ENCODE measurements at regions not wholly inside any gene's neighbourhood (a gene's known extent, or its start where the extent isn't known, plus 50 kb on each side); places are given as distances from the start of the nearest gene placed in this dataset.
"Not testable (repeated sequence)": the region's sequence is repeated elsewhere in the genome, so short reads cannot be mapped to it uniquely, and the experiment has no call there.

DNA sequence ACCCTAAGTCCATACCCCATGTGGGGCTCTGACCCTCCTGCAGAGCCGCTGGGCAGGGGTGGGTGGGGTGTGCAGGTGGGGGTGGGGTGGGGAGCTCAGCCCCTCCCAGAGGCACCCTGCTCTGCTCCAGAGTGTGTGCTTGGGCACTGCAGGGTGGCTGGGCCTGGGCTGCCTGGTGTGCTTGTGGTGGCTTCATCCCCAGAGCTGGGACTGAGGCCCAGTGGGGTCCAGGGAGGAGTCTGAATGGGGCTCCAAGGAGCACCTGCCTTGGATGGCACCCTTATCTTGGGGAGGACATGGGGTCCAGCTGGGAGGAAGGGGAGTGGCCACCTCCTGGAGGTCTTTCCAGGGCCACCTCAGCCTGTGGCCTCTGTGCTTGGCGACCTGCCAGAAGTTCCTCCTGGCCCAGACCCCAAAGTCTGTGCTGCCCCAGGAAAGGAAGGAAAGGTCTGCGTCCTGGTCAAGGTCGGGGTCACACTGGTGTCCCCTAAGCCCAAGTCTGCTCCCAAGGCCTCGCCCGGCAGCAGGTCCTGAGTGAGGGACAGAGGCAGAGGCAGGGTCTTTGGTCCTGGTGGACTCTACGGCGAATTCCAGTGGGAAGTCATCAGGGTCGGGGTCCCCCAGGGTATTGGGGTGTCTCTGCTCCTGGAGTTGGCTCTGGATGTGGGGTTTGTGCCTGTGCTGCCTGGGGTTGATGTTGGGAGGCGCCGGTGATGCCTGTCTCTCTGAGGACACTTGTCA is 373.4 kb downstream of the TMEM121 start:
- TF ChIP-seq, protein P1, sequence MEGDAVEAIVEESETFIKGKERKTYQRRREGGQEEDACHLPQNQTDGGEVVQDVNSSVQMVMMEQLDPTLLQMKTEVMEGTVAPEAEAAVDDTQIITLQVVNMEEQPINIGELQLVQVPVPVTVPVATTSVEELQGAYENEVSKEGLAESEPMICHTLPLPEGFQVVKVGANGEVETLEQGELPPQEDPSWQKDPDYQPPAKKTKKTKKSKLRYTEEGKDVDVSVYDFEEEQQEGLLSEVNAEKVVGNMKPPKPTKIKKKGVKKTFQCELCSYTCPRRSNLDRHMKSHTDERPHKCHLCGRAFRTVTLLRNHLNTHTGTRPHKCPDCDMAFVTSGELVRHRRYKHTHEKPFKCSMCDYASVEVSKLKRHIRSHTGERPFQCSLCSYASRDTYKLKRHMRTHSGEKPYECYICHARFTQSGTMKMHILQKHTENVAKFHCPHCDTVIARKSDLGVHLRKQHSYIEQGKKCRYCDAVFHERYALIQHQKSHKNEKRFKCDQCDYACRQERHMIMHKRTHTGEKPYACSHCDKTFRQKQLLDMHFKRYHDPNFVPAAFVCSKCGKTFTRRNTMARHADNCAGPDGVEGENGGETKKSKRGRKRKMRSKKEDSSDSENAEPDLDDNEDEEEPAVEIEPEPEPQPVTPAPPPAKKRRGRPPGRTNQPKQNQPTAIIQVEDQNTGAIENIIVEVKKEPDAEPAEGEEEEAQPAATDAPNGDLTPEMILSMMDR (IDR thresholded peaks at IDR 0.05; ENCODE audit: insufficient read depth, missing control alignments) = no peak
- FAIRE-seq (no peak), DNase-seq (ENCODE audit: insufficient read length, low spot score) (no peak)

DNA sequence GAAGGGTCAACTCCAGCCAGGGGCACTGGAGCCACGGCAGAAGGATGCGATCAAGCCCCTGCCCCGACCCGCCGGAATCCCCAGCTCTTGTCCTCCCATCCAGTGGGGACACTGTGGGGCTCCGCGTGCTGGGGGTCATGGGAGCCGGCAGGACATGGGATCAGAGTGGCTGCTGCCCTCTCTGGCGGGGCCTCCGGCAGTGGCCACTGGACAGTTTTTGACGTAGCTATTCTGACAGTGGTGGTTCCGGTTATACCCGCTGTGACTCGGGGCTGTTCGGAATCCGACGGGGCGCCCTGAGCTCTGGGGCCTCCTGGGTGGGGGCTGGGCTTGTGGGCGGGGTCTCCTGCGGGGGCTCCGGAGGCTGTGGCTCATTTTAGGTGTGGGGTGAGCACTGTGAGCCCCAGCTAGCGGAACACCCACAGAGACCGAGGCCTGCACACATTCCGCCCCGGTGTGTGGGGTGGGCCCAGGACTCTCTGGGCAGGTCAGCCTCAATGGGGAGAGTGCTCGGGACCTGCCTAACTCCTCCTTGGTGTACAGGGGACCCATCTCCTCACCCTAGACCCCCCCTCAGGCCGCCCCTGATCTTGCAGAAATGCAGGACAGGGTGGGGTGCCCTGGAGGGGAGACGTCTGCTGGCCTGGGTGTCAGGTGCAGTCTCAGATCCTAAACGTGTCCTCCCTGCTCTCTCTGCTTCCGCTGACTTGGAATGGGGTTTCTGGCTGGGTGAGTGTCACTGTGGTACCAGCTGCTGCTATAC is 374.2 kb downstream of the TMEM121 start:
- no peak for FAIRE-seq
- TF ChIP-seq, protein P1 (IDR thresholded peaks at IDR 0.05; ENCODE audit: insufficient read depth, missing control alignments) = no peak
- no peak for DNase-seq (ENCODE audit: insufficient read length, low spot score)

DNA sequence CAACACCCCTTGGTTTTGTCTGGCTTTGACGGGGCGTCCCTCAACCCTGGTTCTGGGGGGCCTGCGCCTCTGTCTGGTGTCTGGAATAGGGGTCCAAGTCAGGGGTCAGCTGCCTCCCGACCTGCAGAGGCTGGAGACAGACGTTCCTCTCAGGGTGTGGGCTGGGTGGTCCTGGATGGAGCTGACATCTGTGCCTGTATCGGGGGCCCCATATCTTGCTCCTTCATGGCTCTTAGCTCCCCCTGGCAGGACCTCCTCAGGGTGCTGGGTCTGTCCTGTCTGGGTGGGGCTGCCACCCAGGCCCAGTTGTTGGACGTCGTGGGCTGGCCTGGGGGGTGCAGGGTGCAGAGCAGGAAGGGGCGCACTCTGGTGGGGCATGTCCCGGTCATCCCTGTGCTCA is 374.8 kb downstream of the TMEM121 start:
- DNase-seq (ENCODE audit: insufficient read length, low spot score) = no peak
- TF ChIP-seq, protein P1 (IDR thresholded peaks at IDR 0.05; ENCODE audit: insufficient read depth, missing control alignments) = no peak
- FAIRE-seq = no peak

DNA sequence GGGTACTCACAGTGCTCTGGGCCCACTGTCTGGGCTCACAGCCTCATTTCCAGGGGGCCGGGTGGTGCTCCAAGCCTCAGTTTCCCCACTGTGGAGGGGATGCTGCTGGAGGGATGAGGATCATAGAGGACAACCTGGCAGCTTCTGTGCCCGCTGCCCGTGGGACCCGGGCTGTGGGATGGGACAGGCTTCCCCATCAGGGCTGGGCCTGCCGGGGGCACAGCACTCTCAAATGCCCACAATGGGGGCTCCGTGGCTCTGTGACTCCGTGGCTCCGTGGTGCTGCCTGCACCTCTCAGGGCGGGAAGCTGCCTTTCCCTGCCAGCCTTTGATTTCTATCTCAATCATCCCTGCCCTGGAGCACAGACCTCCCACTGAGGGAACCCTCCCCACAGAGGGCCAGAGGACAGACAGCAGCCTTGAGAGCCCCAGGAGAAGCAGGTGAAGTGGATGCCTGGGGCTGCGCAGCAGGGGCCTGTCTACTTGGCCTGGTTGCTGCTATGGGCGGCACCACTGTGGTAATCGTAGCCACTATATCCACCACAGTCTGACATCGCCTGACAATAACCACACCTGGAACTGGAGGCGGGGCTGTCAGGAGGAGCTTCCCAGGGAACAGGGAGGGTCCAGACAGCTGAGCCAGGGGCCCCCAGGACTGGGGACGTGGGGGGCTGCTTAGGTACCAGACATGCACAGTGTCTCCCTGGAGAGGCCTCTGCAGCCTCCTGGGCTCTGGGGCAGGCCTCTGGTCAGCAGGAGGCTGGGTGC is 375.9 kb downstream of the TMEM121 start:
- TF ChIP-seq, protein P1 (IDR thresholded peaks at IDR 0.05; ENCODE audit: insufficient read depth, missing control alignments) = no peak
- FAIRE-seq (no peak), DNase-seq (ENCODE audit: insufficient read length, low spot score) (no peak)

DNA sequence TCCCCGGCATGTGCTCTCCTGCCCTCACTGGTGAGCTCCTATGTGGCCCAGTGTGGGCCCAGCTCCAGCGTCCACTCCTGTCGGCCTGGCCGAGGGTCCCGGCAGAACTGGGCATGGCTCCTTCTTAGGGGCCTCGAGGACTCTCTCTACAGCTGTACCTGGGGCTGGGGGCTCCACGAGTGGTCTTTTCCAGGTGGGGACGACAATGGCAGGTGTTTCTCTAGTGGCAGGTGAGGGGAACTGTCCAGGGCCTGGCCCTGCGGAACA is 376.4 kb downstream of the TMEM121 start:
- FAIRE-seq; DNase-seq (ENCODE audit: insufficient read length, low spot score): not testable (repeated sequence)

DNA sequence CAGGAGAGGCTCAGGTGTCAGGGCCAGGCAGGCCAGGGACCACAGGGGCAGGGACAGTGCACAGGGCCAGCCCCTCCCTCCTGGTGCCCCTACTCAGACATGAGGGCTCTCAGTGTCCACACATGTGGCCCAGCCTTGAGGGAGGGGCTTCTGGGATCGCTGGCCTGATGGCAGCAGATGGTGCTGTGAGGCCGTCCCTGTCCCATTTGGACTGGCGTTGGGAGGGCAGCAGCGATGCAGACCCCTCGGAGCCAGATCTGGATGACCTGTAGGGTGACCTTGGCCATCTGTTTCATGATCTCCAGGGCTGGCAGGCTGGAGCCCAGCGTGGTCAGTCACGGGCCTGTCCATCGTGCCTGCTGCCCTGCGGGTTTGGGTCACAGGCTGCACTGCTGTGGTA is 377.6 kb downstream of the TMEM121 start:
- no peak for FAIRE-seq
- no peak for DNase-seq (ENCODE audit: insufficient read length, low spot score)
- TF ChIP-seq, protein P1 (IDR thresholded peaks at IDR 0.05; ENCODE audit: insufficient read depth, missing control alignments) = no peak

DNA sequence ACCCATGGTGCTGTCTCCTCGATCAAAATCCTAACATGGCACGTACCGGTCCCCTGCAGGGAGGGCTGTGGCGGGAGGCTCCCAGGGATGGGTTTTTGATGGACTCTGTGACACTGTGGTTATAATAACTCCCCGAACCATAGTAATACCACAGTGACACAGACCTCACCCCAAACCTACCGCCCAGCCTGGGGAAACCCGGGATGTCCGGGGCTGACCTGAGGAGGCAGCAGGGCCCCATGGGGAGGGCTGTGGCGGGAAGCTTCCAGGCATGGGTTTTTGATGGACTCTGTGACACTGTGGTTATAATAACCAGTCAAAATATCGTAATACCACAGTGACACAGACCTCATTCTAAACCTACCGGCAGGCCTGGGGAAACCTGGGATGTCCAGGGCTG is 378.0 kb downstream of the TMEM121 start:
- DNase-seq (ENCODE audit: insufficient read length, low spot score) = no peak
- FAIRE-seq = no peak
- TF ChIP-seq, protein P1 (IDR thresholded peaks at IDR 0.05; ENCODE audit: insufficient read depth, missing control alignments) = no peak
